H1 (cell line): ENCODE measurements at regions not wholly inside any gene's neighbourhood (a gene's known extent, or its start where the extent isn't known, plus 50 kb on each side); places are given as distances from the start of the nearest gene placed in this dataset.

ENCODE experiments used
- ATF2 ChIP-seq: IDR thresholded peaks from 2 replicates; pipeline ENCODE4 v1.6.1; 2012; ENCODE audit warnings: low read length, inconsistent platforms
- CHD7 ChIP-seq: fragments of 300-600 bp; sonication (generic); IDR thresholded peaks from 2 replicates; pipeline ENCODE4 v1.7.1; 2012; ENCODE audit warnings: low read length, moderate library complexity, mild to moderate bottlenecking, inconsistent platforms; ENCODE audit not compliant: insufficient replicate concordance
- EP300 ChIP-seq, 2 experiments: IDR thresholded peaks; 1 replicate in 1 of 2; 2 replicates in 1 of 2; pipeline ENCODE4 v1.6.1; 2011 to 2012; ENCODE audit warnings: low read depth in 2 of 2, low read length in 2 of 2, mild to moderate bottlenecking in 2 of 2, borderline replicate concordance in 1 of 2, inconsistent platforms in 1 of 2, moderate library complexity in 1 of 2
- HDAC6 ChIP-seq: IDR thresholded peaks from one replicate; pipeline ENCODE4 v1.7.1; 2012; ENCODE audit warnings: low read depth, mild to moderate bottlenecking, inconsistent platforms, low read length, moderate library complexity
- SAP30 ChIP-seq: fragments of 300-600 bp; sonication (generic); IDR thresholded peaks from 2 replicates; pipeline ENCODE4 v1.7.1; 2012; ENCODE audit warnings: low read length, moderate library complexity, mild to moderate bottlenecking, inconsistent platforms; ENCODE audit not compliant: insufficient read depth, insufficient replicate concordance

GRCh38 chr9:108477529-108478006 is 378.2 kb downstream of the ACTL7B start (continued):
- TF ChIP-seq CHD7 = no peak
- no peak for TF ChIP-seq ATF2
- no peak for TF ChIP-seq EP300 (IDR thresholded peaks at IDR 0.05; ENCODE audit: borderline replicate concordance in 1 of 2, low read depth in 2 of 2, low read length in 2 of 2)
- TF ChIP-seq HDAC6 = no peak
- no peak for TF ChIP-seq SAP30
